Hepatocyte (in vitro differentiated cells): ENCODE measurements at regions not wholly inside any gene's neighbourhood (a gene's known extent, or its start where the extent isn't known, plus 50 kb on each side); places are given as distances from the start of the nearest gene placed in this dataset.

ENCODE experiments used
- DNase-seq: peaks from one replicate; pipeline ENCODE4 v3.0.0-alpha.2; 2016; ENCODE audit warnings: low spot score
- H2AFZ ChIP-seq: fragments of 200-600 bp; sonication (generic); 2 replicates; pipeline ENCODE4 v1.6.0; 2016; ENCODE audit warnings: antibody characterized with exemption, mild to moderate bottlenecking
- H3K27ac ChIP-seq: fragments of 200-600 bp; sonication (generic); 2 replicates; pipeline ENCODE4 v1.5.1; 2016; ENCODE audit warnings: mild to moderate bottlenecking
- H3K27me3 ChIP-seq: fragments of 200-600 bp; sonication (generic); 2 replicates; pipeline ENCODE4 v1.6.1; 2016
- H3K36me3 ChIP-seq: fragments of 200-600 bp; sonication (generic); replicated peaks from 2 replicates; pipeline ENCODE4 v1.5.1; 2016; ENCODE audit warnings: low read depth; ENCODE audit not compliant: insufficient read depth
- H3K4me1 ChIP-seq: fragments of 200-600 bp; sonication (generic); 2 replicates; pipeline ENCODE4 v1.5.1; 2016; ENCODE audit warnings: mild to moderate bottlenecking, moderate library complexity; ENCODE audit not compliant: insufficient read depth
- H3K4me2 ChIP-seq: fragments of 200-600 bp; sonication (generic); 2 replicates; pipeline ENCODE4 v1.6.0; 2016
- H3K4me3 ChIP-seq: fragments of 200-600 bp; sonication (generic); 2 replicates; pipeline ENCODE4 v1.5.1; 2016; ENCODE audit warnings: mild to moderate bottlenecking
- H3K79me2 ChIP-seq: fragments of 200-600 bp; sonication (generic); 2 replicates; pipeline ENCODE4 v1.6.0; 2017; ENCODE audit warnings: mild to moderate bottlenecking
- H3K9me2 ChIP-seq: fragments of 200-600 bp; sonication (generic); replicated peaks from 2 replicates; pipeline ENCODE4 v1.6.0; 2017; ENCODE audit warnings: mild to moderate bottlenecking; ENCODE audit not compliant: insufficient read depth
- H3K9me3 ChIP-seq: fragments of 200-600 bp; sonication (generic); 2 replicates; pipeline ENCODE4 v1.5.1; 2016; ENCODE audit warnings: low read depth, mild to moderate bottlenecking
- H4K20me1 ChIP-seq: fragments of 200-600 bp; sonication (generic); 2 replicates; pipeline ENCODE4 v1.6.0; 2016; ENCODE audit warnings: mild to moderate bottlenecking; ENCODE audit not compliant: insufficient read depth, poor library complexity, severe bottlenecking
- CTCF ChIP-seq: fragments of 200-600 bp; sonication (generic); IDR thresholded peaks from 2 replicates; pipeline ENCODE4 v1.5.1; 2016; ENCODE audit warnings: antibody characterized with exemption, mild to moderate bottlenecking; ENCODE audit not compliant: poor library complexity
- EZH2 ChIP-seq: fragments of 200-600 bp; sonication (generic); IDR thresholded peaks from 2 replicates; pipeline ENCODE4 v1.6.1; 2016; ENCODE audit warnings: antibody characterized with exemption, mild to moderate bottlenecking, borderline replicate concordance
- EZH2phosphoT487 ChIP-seq: fragments of 200-600 bp; sonication (generic); IDR thresholded peaks from one replicate; pipeline ENCODE4 v1.6.1; 2018; ENCODE audit warnings: antibody characterized with exemption, mild to moderate bottlenecking, low read depth, moderate library complexity; ENCODE audit not compliant: unreplicated experiment, severe bottlenecking
- WGBS: methylation state at CpG from one replicate; pipeline ENCODE4 v1.1.6; 2016; ENCODE audit warnings: low lambda C conversion rate; ENCODE audit errors: missing lambda C conversion rate; 5-methylcytosine and 5-hydroxymethylcytosine counted together

GRCh38 chr20:22207280-22207679 lies 377.1 kb downstream of the FOXA2 start:
- H4K20me1 ChIP-seq, result no peaks in the 10 kb centered on the region
- H2AFZ ChIP-seq, result no peak overlapping the region
- no peaks in the 10 kb centered on the region for H3K79me2 ChIP-seq
- no peaks in the 10 kb centered on the region for H3K4me1 ChIP-seq
- no peak overlapping the region for H3K27ac ChIP-seq
- H3K9me2 ChIP-seq, result no peaks in the 10 kb centered on the region
- H3K9me3 ChIP-seq, result no peaks in the 10 kb centered on the region
- no peak overlapping the region for H3K4me3 ChIP-seq
- DNase-seq, result no peak
- no peaks in the 10 kb centered on the region for H3K36me3 ChIP-seq
- TF ChIP-seq EZH2 (no peak), EZH2phosphoT487 (no peak), CTCF (no peak)
- peaks cover 4% of the 10 kb centered on the region for H3K27me3 ChIP-seq
- H3K4me2 ChIP-seq, result no peak overlapping the region

- 79% methylated on average over 4 of the region's 4 CpGs for WGBS
- no peak overlapping the region for H2AFZ ChIP-seq
- H3K9me3 ChIP-seq, result no peaks in the 10 kb centered on the region
- no peaks in the 10 kb centered on the region for H3K79me2 ChIP-seq
- no peak for DNase-seq
- H4K20me1 ChIP-seq, result no peaks in the 10 kb centered on the region
- H3K4me3 ChIP-seq, result no peak overlapping the region
- H3K9me2 ChIP-seq, result no peaks in the 10 kb centered on the region
- no peak overlapping the region for H3K4me2 ChIP-seq
- no peaks in the 10 kb centered on the region for H3K36me3 ChIP-seq
- H3K4me1 ChIP-seq, result no peaks in the 10 kb centered on the region
- H3K27me3 ChIP-seq, result no peaks in the 10 kb centered on the region
- no peak overlapping the region for H3K27ac ChIP-seq
- TF ChIP-seq EZH2phosphoT487 (no peak), CTCF (no peak), EZH2 (no peak)
Observed at GRCh38 chr20:22204801-22205200, 379.6 kb downstream of the FOXA2 start.

GRCh38 chr20:22182148-22182547 lies 402.2 kb downstream of the FOXA2 start:
- no peak overlapping the region for H3K4me2 ChIP-seq
- no peaks in the 10 kb centered on the region for H4K20me1 ChIP-seq
- H3K9me3 ChIP-seq, result no peaks in the 10 kb centered on the region
- H3K36me3 ChIP-seq, result no peaks in the 10 kb centered on the region
- TF ChIP-seq EZH2, result no peak
- TF ChIP-seq EZH2phosphoT487, result no peak
- no peak for TF ChIP-seq CTCF
- no peaks in the 10 kb centered on the region for H3K9me2 ChIP-seq
- no peak overlapping the region for H2AFZ ChIP-seq
- H3K4me3 ChIP-seq, result no peak overlapping the region
- H3K4me1 ChIP-seq, result no peaks in the 10 kb centered on the region
- no peak overlapping the region for H3K27ac ChIP-seq
- no peaks in the 10 kb centered on the region for H3K79me2 ChIP-seq
- H3K27me3 ChIP-seq, result no peaks in the 10 kb centered on the region
- WGBS, result 57% methylated on average over 1 of the region's 1 CpG
- DNase-seq, result no peak

- no peaks in the 10 kb centered on the region for H3K27me3 ChIP-seq
- DNase-seq, result no peak
- H3K4me1 ChIP-seq, result no peaks in the 10 kb centered on the region
- H3K9me2 ChIP-seq, result no peaks in the 10 kb centered on the region
- no peak overlapping the region for H3K4me3 ChIP-seq
- no peak for TF ChIP-seq EZH2
- peak; percentile 9 for TF ChIP-seq CTCF
- H3K9me3 ChIP-seq, result no peaks in the 10 kb centered on the region
- 81% methylated on average over 1 of the region's 1 CpG for WGBS
- H3K36me3 ChIP-seq, result no peaks in the 10 kb centered on the region
- no peaks in the 10 kb centered on the region for H4K20me1 ChIP-seq
- no peak overlapping the region for H2AFZ ChIP-seq
- H3K79me2 ChIP-seq, result no peaks in the 10 kb centered on the region
- no peak overlapping the region for H3K27ac ChIP-seq
- H3K4me2 ChIP-seq, result no peak overlapping the region
Observed at GRCh38 chr20:22180244-22180643, 404.1 kb downstream of the FOXA2 start.
